CD8-positive, alpha-beta memory T cell (primary cell): ENCODE measurements at regions not wholly inside any gene's neighbourhood (a gene's known extent, or its start where the extent isn't known, plus 50 kb on each side); places are given as distances from the start of the nearest gene placed in this dataset.

ENCODE experiments used
- CTCF ChIA-PET: fragments of 350-600 bp; sonication (Branson Sonifier 250); formaldehyde crosslinking; loops from one replicate; lab custom pipeline; 2021; ENCODE audit warnings: antibody characterized with exemption; lab: Charles Lee
- POLR2A ChIA-PET: fragments of 350-600 bp; sonication (Branson Sonifier 250); formaldehyde crosslinking; loops from one replicate; lab custom pipeline; 2021; ENCODE audit warnings: antibody characterized with exemption; lab: Charles Lee
- DNase-seq, 5 donors: peaks; one replicate each; pipeline versions ENCODE4 v3.0.0 to v3.0.0-alpha.2; 2020 to 2022; ENCODE audit warnings: mixed read lengths in 1 of 5
- H3K27ac ChIP-seq: one replicate; pipeline ENCODE4 v1.7.0; 2013; ENCODE audit warnings: low read depth, mild to moderate bottlenecking, low read length, moderate library complexity
- H3K27me3 ChIP-seq: 2 replicates; pipeline ENCODE4 v1.7.0; 2013; ENCODE audit warnings: low read length, mild to moderate bottlenecking; ENCODE audit not compliant: insufficient read depth, poor library complexity, severe bottlenecking
- H3K36me3 ChIP-seq: 2 replicates; pipeline ENCODE4 v1.7.0; 2013; ENCODE audit warnings: mild to moderate bottlenecking, low read length, moderate library complexity; ENCODE audit not compliant: insufficient read depth
- H3K4me1 ChIP-seq: 2 replicates; pipeline ENCODE4 v1.7.0; 2013; ENCODE audit warnings: mild to moderate bottlenecking, low read length, moderate library complexity; ENCODE audit not compliant: insufficient read depth
- H3K4me3 ChIP-seq: 2 replicates; pipeline ENCODE4 v1.7.0; 2013; ENCODE audit warnings: mild to moderate bottlenecking, low read length
- H3K9me3 ChIP-seq: 2 replicates; pipeline ENCODE4 v1.7.0; 2013; ENCODE audit warnings: mild to moderate bottlenecking, low read length
- H3K27ac Mint-ChIP-seq, 8 donors: one replicate each; pipeline ENCODE4 v1.8.0; 2020 to 2021; ENCODE audit warnings: mixed read lengths in 8 of 8, mild to moderate bottlenecking in 6 of 8, inconsistent platforms in 3 of 8, moderate library complexity in 3 of 8
- H3K27me3 Mint-ChIP-seq, 2 donors: one replicate each; pipeline ENCODE4 v1.8.0; 2020 to 2021; ENCODE audit warnings: mixed read lengths in 2 of 2, mild to moderate bottlenecking in 1 of 2, moderate library complexity in 1 of 2
- H3K36me3 Mint-ChIP-seq, 3 donors: one replicate each; pipeline ENCODE4 v1.8.0; 2020 to 2021; ENCODE audit warnings: mixed read lengths in 3 of 3, inconsistent platforms in 1 of 3, mild to moderate bottlenecking in 1 of 3
- H3K4me1 Mint-ChIP-seq, 3 donors: one replicate each; pipeline ENCODE4 v1.8.0; 2020 to 2021; ENCODE audit warnings: mixed read lengths in 3 of 3, inconsistent platforms in 1 of 3, mild to moderate bottlenecking in 1 of 3
- H3K4me3 Mint-ChIP-seq, 7 donors: one replicate each; pipeline ENCODE4 v1.8.0; 2020 to 2021; ENCODE audit warnings: mixed read lengths in 7 of 7, mild to moderate bottlenecking in 6 of 7, moderate library complexity in 4 of 7, inconsistent platforms in 2 of 7
- H3K9me3 Mint-ChIP-seq, 5 donors: one replicate each; pipeline ENCODE4 v1.8.0; 2020 to 2022; ENCODE audit warnings: mixed read lengths in 5 of 5, mild to moderate bottlenecking in 3 of 5, moderate library complexity in 2 of 5, inconsistent platforms in 1 of 5

DNA sequence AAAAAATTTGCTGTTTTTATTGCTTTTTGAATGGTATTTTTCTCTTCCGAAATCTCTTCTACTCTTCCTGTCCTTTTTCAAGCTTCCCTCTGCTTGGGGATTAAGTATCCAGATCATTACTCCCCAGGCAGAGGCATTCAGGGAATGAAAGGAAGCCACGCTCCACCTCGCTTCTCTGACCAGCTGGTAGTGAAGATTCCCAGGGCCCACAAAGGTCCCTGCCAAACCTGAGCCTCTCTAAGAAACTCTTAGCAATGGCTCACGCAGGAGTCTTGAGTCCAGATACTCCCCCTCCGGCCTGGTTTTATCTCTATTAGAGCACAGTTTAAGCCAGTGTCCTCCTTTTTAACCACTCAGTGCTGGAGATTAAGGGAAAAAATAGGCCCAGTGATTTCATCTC, 51.4 kb upstream of the SOD3 start:
- H3K27me3 Mint-ChIP-seq, result peaks cover 3 to 6% of the 10 kb centered on the region in 2 donors
- Histone ChIP-seq H3K27me3 (no peaks in the 10 kb centered on the region), H3K27ac (no peak overlapping the region), H3K4me1 (no peaks in the 10 kb centered on the region), H3K9me3 (no peaks in the 10 kb centered on the region), H3K36me3 (no peaks in the 10 kb centered on the region), H3K4me3 (no peak overlapping the region)
- no peaks in the 10 kb centered on the region for H3K36me3 Mint-ChIP-seq
- no peak overlapping the region for H3K27ac Mint-ChIP-seq
- CTCF ChIA-PET, result no interaction called here
- DNase-seq, result no peak
- POLR2A ChIA-PET, result no interaction called here
- H3K4me3 Mint-ChIP-seq, result no peak overlapping the region
- no peaks in the 10 kb centered on the region for H3K4me1 Mint-ChIP-seq
- H3K9me3 Mint-ChIP-seq, result peaks cover 0 to 5% (median 0%) of the 10 kb centered on the region in 5 donors

DNA sequence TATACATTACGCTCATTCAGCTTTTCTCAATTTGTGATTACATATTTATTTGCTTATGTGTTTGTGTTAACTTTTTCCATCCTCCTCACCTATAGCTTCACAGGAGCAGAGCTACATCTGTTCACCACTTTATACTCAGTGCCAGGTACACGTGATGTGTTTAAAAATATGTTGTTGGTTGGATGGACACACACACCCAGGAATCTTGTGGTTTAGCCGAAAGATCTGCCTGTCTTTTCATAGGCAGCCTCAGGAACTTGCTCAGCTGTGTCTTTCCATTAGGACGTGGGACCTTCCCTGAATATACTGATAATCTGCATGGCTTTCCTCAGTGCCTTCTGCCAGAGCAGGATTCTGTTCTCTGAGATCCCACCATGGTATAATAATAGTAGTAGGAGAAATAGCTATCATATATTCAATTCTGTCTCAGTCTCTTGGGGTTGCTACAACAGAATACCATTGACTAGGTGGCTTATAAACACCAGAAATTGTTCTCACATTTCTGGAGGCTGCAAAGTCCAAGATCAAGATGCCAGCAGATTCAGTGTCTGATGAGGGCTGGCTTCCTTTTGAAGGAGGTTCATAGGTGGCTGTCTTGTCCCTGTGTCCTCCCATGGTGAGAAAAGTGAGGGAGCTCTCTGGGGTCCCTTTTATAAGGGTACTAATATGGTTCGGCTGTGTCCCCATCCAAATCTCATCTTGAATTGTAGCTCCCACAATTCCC, 50.0 kb upstream of the SOD3 start:
- peaks cover 0 to 5% (median 0%) of the 10 kb centered on the region in 5 donors for H3K9me3 Mint-ChIP-seq
- CTCF ChIA-PET, result no interaction called here

More for the DNA sequence above, 50.0 kb upstream of the SOD3 start:
- Histone ChIP-seq H3K27me3 (no peaks in the 10 kb centered on the region), H3K27ac (no peak overlapping the region), H3K4me3 (no peak overlapping the region), H3K4me1 (no peaks in the 10 kb centered on the region), H3K9me3 (no peaks in the 10 kb centered on the region), H3K36me3 (no peaks in the 10 kb centered on the region)
- H3K27ac Mint-ChIP-seq, result no peak overlapping the region
- POLR2A ChIA-PET, result no interaction called here
- H3K27me3 Mint-ChIP-seq, result peaks cover 3 to 7% of the 10 kb centered on the region in 2 donors
- no peaks in the 10 kb centered on the region for H3K36me3 Mint-ChIP-seq
- H3K4me3 Mint-ChIP-seq, result no peak overlapping the region
- H3K4me1 Mint-ChIP-seq, result no peaks in the 10 kb centered on the region
- DNase-seq, result no peak
